ENCODE measurements at regions not wholly inside any gene's neighbourhood (a gene's known extent, or its start where the extent isn't known, plus 50 kb on each side); places are given as distances from the start of the nearest gene placed in this dataset.
"Not testable (repeated sequence)": the region's sequence is repeated elsewhere in the genome, so short reads cannot be mapped to it uniquely, and the experiment has no call there.

GRCh38 chr3:178209618-178210017 lies 326.6 kb upstream of the KCNMB2 start:
- H3K36me3 ChIP-seq (replicated peaks in 1 of 2; ENCODE audit: control insufficient read depth in 1 of 2, insufficient read depth in 2 of 2, low read length in 2 of 2); H3K4me1 ChIP-seq (ENCODE audit: insufficient read depth, low read length); H3K79me2 ChIP-seq (ENCODE audit: insufficient read depth, low read length); H3K4me3 ChIP-seq (replicated peaks in 1 of 3; ENCODE audit: insufficient read depth in 1 of 3, low read depth in 2 of 3, low read length in 3 of 3); H2AFZ ChIP-seq (ENCODE audit: low read length); FAIRE-seq; POLR2A ChIA-PET; H3K27me3 ChIP-seq (ENCODE audit: control insufficient read depth in 1 of 2, insufficient read depth in 2 of 2, low read length in 2 of 2); H3K27ac ChIP-seq (ENCODE audit: extremely low read length, insufficient read depth, low read length); BruUV-seq (replicated peaks); H3K9me3 ChIP-seq (ENCODE audit: low read length); H3K4me2 ChIP-seq (ENCODE audit: low read depth, low read length); intact Hi-C loops (cut with micrococcal nuclease; ENCODE audit: unreplicated experiment); CTCF ChIA-PET (ENCODE audit: low intra/inter-chr PET ratio, low total read pairs); in situ Hi-C loops (cut with HindIII; ENCODE audit: extremely low pct_ligation_motif_present, low pct_unique_long_range_greater_than_20kb); H3K9ac ChIP-seq (ENCODE audit: insufficient read depth, low read depth, low read length); DNase-seq (ENCODE audit: low spot score); H4K20me1 ChIP-seq (ENCODE audit: insufficient read depth, low read length); ATAC-seq: not testable (repeated sequence)
- WGBS (ENCODE audit: low lambda C conversion rate) = no CpG with 5 or more reads among the region's 2 CpGs

- H3K27me3 ChIP-seq (ENCODE audit: control insufficient read depth in 1 of 2, insufficient read depth in 2 of 2, low read length in 2 of 2); POLR2A ChIA-PET; H2AFZ ChIP-seq (ENCODE audit: low read length); H3K79me2 ChIP-seq (ENCODE audit: insufficient read depth, low read length); H3K4me2 ChIP-seq (ENCODE audit: low read depth, low read length); FAIRE-seq; H3K27ac ChIP-seq (ENCODE audit: extremely low read length, insufficient read depth, low read length); H3K4me3 ChIP-seq (replicated peaks in 1 of 3; ENCODE audit: insufficient read depth in 1 of 3, low read depth in 2 of 3, low read length in 3 of 3); DNase-seq (ENCODE audit: low spot score); H4K20me1 ChIP-seq (ENCODE audit: insufficient read depth, low read length); in situ Hi-C loops (cut with HindIII; ENCODE audit: extremely low pct_ligation_motif_present, low pct_unique_long_range_greater_than_20kb); H3K36me3 ChIP-seq (replicated peaks in 1 of 2; ENCODE audit: control insufficient read depth in 1 of 2, insufficient read depth in 2 of 2, low read length in 2 of 2); H3K9ac ChIP-seq (ENCODE audit: insufficient read depth, low read depth, low read length); CTCF ChIA-PET (ENCODE audit: low intra/inter-chr PET ratio, low total read pairs); BruUV-seq (replicated peaks); intact Hi-C loops (cut with micrococcal nuclease; ENCODE audit: unreplicated experiment); H3K9me3 ChIP-seq (ENCODE audit: low read length); H3K4me1 ChIP-seq (ENCODE audit: insufficient read depth, low read length); ATAC-seq: not testable (repeated sequence)
- WGBS (ENCODE audit: low lambda C conversion rate) = 0% methylated on average over 1 of the region's 1 CpG
Measured at GRCh38 chr3:178211086-178211485, 325.1 kb upstream of the KCNMB2 start.

- Histone ChIP-seq H3K79me2 (ENCODE audit: insufficient read depth, low read length) (no peaks in the 10 kb centered on the region), H3K4me1 (ENCODE audit: insufficient read depth, low read length) (no peaks in the 10 kb centered on the region), H3K9ac (ENCODE audit: insufficient read depth, low read depth, low read length) (no peak overlapping the region), H3K36me3 (replicated peaks in 1 of 2; ENCODE audit: control insufficient read depth in 1 of 2, insufficient read depth in 2 of 2, low read length in 2 of 2) (no peaks in the 10 kb centered on the region), H3K9me3 (ENCODE audit: low read length) (no peaks in the 10 kb centered on the region), H3K4me3 (replicated peaks in 1 of 3; ENCODE audit: insufficient read depth in 1 of 3, low read depth in 2 of 3, low read length in 3 of 3) (no peak overlapping the region), H2AFZ (ENCODE audit: low read length) (no peak overlapping the region), H4K20me1 (ENCODE audit: insufficient read depth, low read length) (no peaks in the 10 kb centered on the region), H3K4me2 (ENCODE audit: low read depth, low read length) (no peak overlapping the region), H3K27me3 (ENCODE audit: control insufficient read depth in 1 of 2, insufficient read depth in 2 of 2, low read length in 2 of 2) (no peaks in the 10 kb centered on the region), H3K27ac (ENCODE audit: extremely low read length, insufficient read depth, low read length) (no peak overlapping the region)
- no TSS peak for BruUV-seq (replicated peaks)
- 4% methylated on average over 2 of the region's 2 CpGs for WGBS (ENCODE audit: low lambda C conversion rate)
- in situ Hi-C loops (cut with HindIII; ENCODE audit: extremely low pct_ligation_motif_present, low pct_unique_long_range_greater_than_20kb) = no loop called here
- ChIA-PET CTCF (ENCODE audit: low intra/inter-chr PET ratio, low total read pairs) (no interaction called here), POLR2A (no interaction called here)
- intact Hi-C loops (cut with micrococcal nuclease; ENCODE audit: unreplicated experiment) = no loop called here
- TF ChIP-seq ZNF235 (CRISPR knock-in tag; IDR thresholded peaks at IDR 0.05; ENCODE audit: borderline replicate concordance) (no peak), KLF15 (CRISPR knock-in tag; IDR thresholded peaks at IDR 0.05; ENCODE audit: borderline replicate concordance) (no peak), MAFK (conservative IDR thresholded peaks at IDR 0.05 in 1 of 2, IDR thresholded peaks at IDR 0.05 in 1 of 2; ENCODE audit: low read length in 2 of 2) (peak; percentile 84 to 86), ZNF550 (CRISPR knock-in tag; IDR thresholded peaks at IDR 0.05; ENCODE audit: borderline replicate concordance) (no peak), MAFF (IDR thresholded peaks at IDR 0.05; ENCODE audit: low read depth, low read length) (peak; percentile 77), PHB2 (IDR thresholded peaks at IDR 0.05; ENCODE audit: partially characterized antibody) (no peak)
- ATAC-seq (no peak), DNase-seq (ENCODE audit: low spot score) (no peak), FAIRE-seq (no peak)
Measured at GRCh38 chr3:178217479-178217878, 318.8 kb upstream of the KCNMB2 start.
